ENCODE measurements at regions not wholly inside any gene's neighbourhood (a gene's known extent, or its start where the extent isn't known, plus 50 kb on each side); places are given as distances from the start of the nearest gene placed in this dataset.
A peak's percentile ranks its signal among the peaks of the same experiment; 100 is the strongest.

DNA sequence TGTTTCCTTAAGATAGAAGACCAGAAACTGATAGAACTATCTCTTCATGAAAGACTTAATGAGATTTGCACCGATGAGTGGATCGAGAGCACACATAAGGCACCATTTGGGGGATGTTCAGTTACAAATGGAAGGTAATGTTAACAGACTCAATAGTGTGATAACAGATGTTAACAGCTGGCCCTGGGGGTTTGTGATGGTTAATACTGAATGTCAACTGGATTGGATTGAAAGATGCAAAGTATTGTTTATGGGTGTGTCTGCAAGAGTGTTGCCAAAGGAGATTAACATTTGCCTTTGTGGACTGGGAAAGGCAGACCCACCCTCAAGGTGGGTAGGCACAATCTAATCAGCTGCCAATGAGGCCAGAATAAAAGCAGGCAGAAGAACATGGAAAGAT lies 130.5 kb upstream of the DGKB start:
- Histone ChIP-seq H3K4me1 (ENCODE audit: control insufficient read depth in 5 of 5, insufficient read depth in 5 of 5, low read length in 5 of 5) (no peaks in the 10 kb centered on the region), H3K36me3 (ENCODE audit: control insufficient read depth in 5 of 5, insufficient read depth in 5 of 5, low read length in 5 of 5) (no peaks in the 10 kb centered on the region), H3K4me3 (ENCODE audit: low read depth in 1 of 5, low read length in 5 of 5) (no peak overlapping the region), H3K27ac (ENCODE audit: low read depth, low read length) (no peak overlapping the region), H3K27me3 (ENCODE audit: control insufficient read depth in 5 of 5, insufficient read depth in 4 of 5, low read length in 5 of 5) (no peaks in the 10 kb centered on the region), H3K9me3 (ENCODE audit: control insufficient read depth in 5 of 5, low read length in 5 of 5) (no peaks in the 10 kb centered on the region), H3K9ac (ENCODE audit: low read length in 5 of 5) (no peak overlapping the region)

- no peak overlapping the region for H3K27ac ChIP-seq (ENCODE audit: low read depth, low read length)
Observed at GRCh38 chr7:15018981-15019380, 116.4 kb upstream of the DGKB start.

DNA sequence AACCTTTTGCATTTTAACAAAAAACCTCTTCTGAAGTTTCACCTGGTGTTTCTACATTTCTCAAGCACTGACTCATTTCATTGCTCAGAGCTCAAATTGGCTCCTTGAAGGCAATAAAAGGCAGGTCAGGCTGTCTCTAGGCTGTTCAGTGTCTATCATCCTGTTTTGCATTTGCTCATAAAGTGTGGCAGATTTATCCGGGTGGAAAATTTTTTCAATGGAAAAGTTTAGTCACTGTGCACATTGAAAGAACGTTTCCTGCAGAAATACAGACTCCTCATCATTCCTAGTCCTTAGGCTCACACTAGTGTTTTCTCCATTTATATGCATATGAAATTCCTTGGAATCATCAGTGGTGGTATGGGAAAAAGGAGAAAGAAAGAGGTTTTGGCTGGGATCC lies 114.2 kb upstream of the DGKB start:
- no peak overlapping the region for H3K9ac ChIP-seq (ENCODE audit: low read length in 5 of 5)

More at GRCh38 chr7:15018981-15019380, 116.4 kb upstream of the DGKB start:
- H3K4me1 ChIP-seq (ENCODE audit: control insufficient read depth in 5 of 5, insufficient read depth in 5 of 5, low read length in 5 of 5) = peaks cover 0 to 6% (median 3%) of the 10 kb centered on the region in 5 donors
- H3K4me3 ChIP-seq (ENCODE audit: low read depth in 1 of 5, low read length in 5 of 5) = no peak overlapping the region
- H3K27me3 ChIP-seq (ENCODE audit: control insufficient read depth in 5 of 5, insufficient read depth in 4 of 5, low read length in 5 of 5) = no peaks in the 10 kb centered on the region
- no peaks in the 10 kb centered on the region for H3K36me3 ChIP-seq (ENCODE audit: control insufficient read depth in 5 of 5, insufficient read depth in 5 of 5, low read length in 5 of 5)
- no peak overlapping the region for H3K9ac ChIP-seq (ENCODE audit: low read length in 5 of 5)
- H3K9me3 ChIP-seq (ENCODE audit: control insufficient read depth in 5 of 5, low read length in 5 of 5) = no peaks in the 10 kb centered on the region

DNA sequence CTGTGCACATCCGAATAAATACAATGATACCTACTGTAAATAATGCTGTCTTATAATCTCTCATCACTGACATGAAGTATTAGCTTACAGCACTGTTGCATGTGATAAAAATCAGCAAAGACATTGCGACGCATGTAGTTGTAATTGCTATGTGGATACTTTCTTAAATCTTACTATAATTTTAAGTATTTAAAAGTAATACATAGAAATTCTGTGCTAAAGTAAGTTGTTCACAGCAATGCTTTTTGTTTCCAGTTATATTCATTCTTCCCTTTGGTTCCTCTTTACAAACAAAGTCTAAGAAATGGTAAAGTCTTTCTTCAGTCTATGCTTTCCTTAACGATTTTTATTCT lies 113.7 kb upstream of the DGKB start:
- no peak overlapping the region for H3K4me3 ChIP-seq (ENCODE audit: low read depth in 1 of 5, low read length in 5 of 5)
- no peaks in the 10 kb centered on the region for H3K36me3 ChIP-seq (ENCODE audit: control insufficient read depth in 5 of 5, insufficient read depth in 5 of 5, low read length in 5 of 5)
- no peaks in the 10 kb centered on the region for H3K27me3 ChIP-seq (ENCODE audit: control insufficient read depth in 5 of 5, insufficient read depth in 4 of 5, low read length in 5 of 5)
- peaks cover 0 to 6% (median 3%) of the 10 kb centered on the region in 5 donors for H3K4me1 ChIP-seq (ENCODE audit: control insufficient read depth in 5 of 5, insufficient read depth in 5 of 5, low read length in 5 of 5)
- H3K9ac ChIP-seq (ENCODE audit: low read length in 5 of 5) = no peak overlapping the region
- no peaks in the 10 kb centered on the region for H3K9me3 ChIP-seq (ENCODE audit: control insufficient read depth in 5 of 5, low read length in 5 of 5)
- H3K27ac ChIP-seq (ENCODE audit: low read depth, low read length) = no peak overlapping the region

More for the DNA sequence above, 114.2 kb upstream of the DGKB start:
- no peaks in the 10 kb centered on the region for H3K27me3 ChIP-seq (ENCODE audit: control insufficient read depth in 5 of 5, insufficient read depth in 4 of 5, low read length in 5 of 5)
- no peak overlapping the region for H3K27ac ChIP-seq (ENCODE audit: low read depth, low read length)
- H3K9me3 ChIP-seq (ENCODE audit: control insufficient read depth in 5 of 5, low read length in 5 of 5) = no peaks in the 10 kb centered on the region
- peaks cover 0 to 6% (median 3%) of the 10 kb centered on the region in 5 donors for H3K4me1 ChIP-seq (ENCODE audit: control insufficient read depth in 5 of 5, insufficient read depth in 5 of 5, low read length in 5 of 5)
- no peak overlapping the region for H3K4me3 ChIP-seq (ENCODE audit: low read depth in 1 of 5, low read length in 5 of 5)
- H3K36me3 ChIP-seq (ENCODE audit: control insufficient read depth in 5 of 5, insufficient read depth in 5 of 5, low read length in 5 of 5) = no peaks in the 10 kb centered on the region

- peak overlapping the region in 4 of 5 donors; percentile 9 to 40 (median 17) for H3K4me3 ChIP-seq (ENCODE audit: low read depth in 1 of 5, low read length in 5 of 5)
- H3K27ac ChIP-seq (ENCODE audit: low read depth, low read length) = no peak overlapping the region
- H3K27me3 ChIP-seq (ENCODE audit: control insufficient read depth in 5 of 5, insufficient read depth in 4 of 5, low read length in 5 of 5) = no peaks in the 10 kb centered on the region
- no peak overlapping the region for H3K9ac ChIP-seq (ENCODE audit: low read length in 5 of 5)
- H3K4me1 ChIP-seq (ENCODE audit: control insufficient read depth in 5 of 5, insufficient read depth in 5 of 5, low read length in 5 of 5) = peaks cover 0 to 6% (median 3%) of the 10 kb centered on the region in 5 donors
- H3K36me3 ChIP-seq (ENCODE audit: control insufficient read depth in 5 of 5, insufficient read depth in 5 of 5, low read length in 5 of 5) = no peaks in the 10 kb centered on the region
- H3K9me3 ChIP-seq (ENCODE audit: control insufficient read depth in 5 of 5, low read length in 5 of 5) = no peaks in the 10 kb centered on the region
Observed at GRCh38 chr7:15015545-15016314, 113.2 kb upstream of the DGKB start.

DNA sequence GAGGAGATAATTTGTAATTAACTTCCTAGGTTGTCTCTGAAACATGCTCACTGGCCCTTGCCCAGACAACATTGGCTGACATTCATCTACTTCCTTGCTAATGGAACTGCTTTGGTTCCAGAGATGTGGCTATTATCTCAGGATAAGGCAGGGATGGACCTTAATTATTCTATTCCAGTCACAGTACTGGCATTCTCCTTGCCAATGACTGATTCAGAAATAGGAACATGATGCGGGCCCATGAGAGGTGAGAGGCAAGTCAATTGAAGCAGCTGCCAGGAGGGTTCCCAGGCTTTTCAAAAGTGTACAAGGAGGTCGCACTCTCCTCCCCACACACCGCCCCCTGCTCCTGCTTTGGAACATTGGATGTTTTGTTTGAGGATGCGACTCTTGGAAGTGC lies 109.6 kb upstream of the DGKB start:
- Histone ChIP-seq H3K4me1 (ENCODE audit: control insufficient read depth in 5 of 5, insufficient read depth in 5 of 5, low read length in 5 of 5) (peaks cover 0 to 6% (median 3%) of the 10 kb centered on the region in 5 donors), H3K9me3 (ENCODE audit: control insufficient read depth in 5 of 5, low read length in 5 of 5) (no peaks in the 10 kb centered on the region), H3K27me3 (ENCODE audit: control insufficient read depth in 5 of 5, insufficient read depth in 4 of 5, low read length in 5 of 5) (no peaks in the 10 kb centered on the region), H3K4me3 (ENCODE audit: low read depth in 1 of 5, low read length in 5 of 5) (no peak overlapping the region), H3K36me3 (ENCODE audit: control insufficient read depth in 5 of 5, insufficient read depth in 5 of 5, low read length in 5 of 5) (no peaks in the 10 kb centered on the region), H3K27ac (ENCODE audit: low read depth, low read length) (no peak overlapping the region), H3K9ac (ENCODE audit: low read length in 5 of 5) (no peak overlapping the region)

DNA sequence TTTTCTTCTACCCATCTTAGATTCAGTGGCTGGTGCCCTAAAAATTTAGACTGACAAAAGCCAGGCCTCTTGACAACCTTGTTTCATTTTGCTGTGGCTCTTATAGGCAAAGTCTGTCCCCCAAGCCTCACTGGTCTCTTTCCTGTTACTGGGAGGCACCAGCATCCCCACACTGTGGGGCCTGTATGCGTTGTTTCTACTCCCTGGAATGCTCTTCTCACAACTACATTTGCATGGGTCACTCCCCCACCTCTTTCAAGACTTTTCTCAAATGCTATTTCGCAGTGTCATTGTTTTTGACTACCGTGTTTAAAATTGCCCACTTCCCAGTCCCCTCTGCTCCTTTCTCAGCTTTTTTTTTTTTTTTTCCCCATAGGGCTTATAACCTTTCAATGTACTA lies 108.7 kb upstream of the DGKB start:
- H3K4me3 ChIP-seq (ENCODE audit: low read depth in 1 of 5, low read length in 5 of 5) = no peak overlapping the region
- H3K27me3 ChIP-seq (ENCODE audit: control insufficient read depth in 5 of 5, insufficient read depth in 4 of 5, low read length in 5 of 5) = no peaks in the 10 kb centered on the region
- no peaks in the 10 kb centered on the region for H3K36me3 ChIP-seq (ENCODE audit: control insufficient read depth in 5 of 5, insufficient read depth in 5 of 5, low read length in 5 of 5)
- H3K4me1 ChIP-seq (ENCODE audit: control insufficient read depth in 5 of 5, insufficient read depth in 5 of 5, low read length in 5 of 5) = peaks cover 0 to 6% (median 3%) of the 10 kb centered on the region in 5 donors
- no peak overlapping the region for H3K9ac ChIP-seq (ENCODE audit: low read length in 5 of 5)
- peaks cover 0 to 3% (median 0%) of the 10 kb centered on the region in 5 donors for H3K9me3 ChIP-seq (ENCODE audit: control insufficient read depth in 5 of 5, low read length in 5 of 5)
- no peak overlapping the region for H3K27ac ChIP-seq (ENCODE audit: low read depth, low read length)

DNA sequence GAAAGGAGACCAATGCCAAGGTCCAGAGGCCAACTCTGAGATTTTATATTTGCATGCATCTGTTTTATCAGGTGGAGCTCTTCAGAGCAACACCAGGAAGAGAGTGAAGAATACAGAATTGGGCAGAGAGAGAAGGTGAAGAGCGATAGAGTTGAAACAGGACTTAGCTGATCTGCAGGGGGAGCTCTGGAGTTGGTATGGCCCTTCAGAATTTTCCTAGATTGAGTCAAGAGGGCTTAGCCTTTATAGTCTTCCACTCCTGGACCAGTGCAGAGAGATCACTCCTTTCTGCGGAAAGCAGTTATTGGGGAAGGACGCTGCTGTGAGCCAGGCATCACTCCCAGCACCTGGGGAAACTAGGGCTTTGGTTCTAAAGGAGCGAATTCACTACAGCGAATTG lies 105.0 kb upstream of the DGKB start:
- no peaks in the 10 kb centered on the region for H3K36me3 ChIP-seq (ENCODE audit: control insufficient read depth in 5 of 5, insufficient read depth in 5 of 5, low read length in 5 of 5)
- no peak overlapping the region for H3K4me3 ChIP-seq (ENCODE audit: low read depth in 1 of 5, low read length in 5 of 5)
- H3K27ac ChIP-seq (ENCODE audit: low read depth, low read length) = no peak overlapping the region
- no peak overlapping the region for H3K9ac ChIP-seq (ENCODE audit: low read length in 5 of 5)
- H3K9me3 ChIP-seq (ENCODE audit: control insufficient read depth in 5 of 5, low read length in 5 of 5) = peaks cover 0 to 3% (median 0%) of the 10 kb centered on the region in 5 donors
- H3K4me1 ChIP-seq (ENCODE audit: control insufficient read depth in 5 of 5, insufficient read depth in 5 of 5, low read length in 5 of 5) = no peaks in the 10 kb centered on the region
- no peaks in the 10 kb centered on the region for H3K27me3 ChIP-seq (ENCODE audit: control insufficient read depth in 5 of 5, insufficient read depth in 4 of 5, low read length in 5 of 5)

GRCh38 chr7:15005672-15006071 lies 103.1 kb upstream of the DGKB start:
- Histone ChIP-seq H3K27ac (ENCODE audit: low read depth, low read length) (no peak overlapping the region), H3K36me3 (ENCODE audit: control insufficient read depth in 5 of 5, insufficient read depth in 5 of 5, low read length in 5 of 5) (no peaks in the 10 kb centered on the region)

GRCh38 chr7:15000157-15000556 lies 97.6 kb upstream of the DGKB start:
- no peak overlapping the region for H3K9ac ChIP-seq (ENCODE audit: low read length in 5 of 5)
- H3K27ac ChIP-seq (ENCODE audit: low read depth, low read length) = no peak overlapping the region
- H3K4me3 ChIP-seq (ENCODE audit: low read depth in 1 of 5, low read length in 5 of 5) = no peak overlapping the region
- no peaks in the 10 kb centered on the region for H3K36me3 ChIP-seq (ENCODE audit: control insufficient read depth in 5 of 5, insufficient read depth in 5 of 5, low read length in 5 of 5)
- no peaks in the 10 kb centered on the region for H3K9me3 ChIP-seq (ENCODE audit: control insufficient read depth in 5 of 5, low read length in 5 of 5)
- H3K4me1 ChIP-seq (ENCODE audit: control insufficient read depth in 5 of 5, insufficient read depth in 5 of 5, low read length in 5 of 5) = no peaks in the 10 kb centered on the region
- H3K27me3 ChIP-seq (ENCODE audit: control insufficient read depth in 5 of 5, insufficient read depth in 4 of 5, low read length in 5 of 5) = no peaks in the 10 kb centered on the region

More at GRCh38 chr7:15005672-15006071, 103.1 kb upstream of the DGKB start:
- Histone ChIP-seq H3K4me1 (ENCODE audit: control insufficient read depth in 5 of 5, insufficient read depth in 5 of 5, low read length in 5 of 5) (no peaks in the 10 kb centered on the region), H3K9me3 (ENCODE audit: control insufficient read depth in 5 of 5, low read length in 5 of 5) (peaks cover 0 to 3% (median 0%) of the 10 kb centered on the region in 5 donors), H3K4me3 (ENCODE audit: low read depth in 1 of 5, low read length in 5 of 5) (no peak overlapping the region), H3K27me3 (ENCODE audit: control insufficient read depth in 5 of 5, insufficient read depth in 4 of 5, low read length in 5 of 5) (no peaks in the 10 kb centered on the region), H3K9ac (ENCODE audit: low read length in 5 of 5) (no peak overlapping the region)

Data from subcutaneous abdominal adipose tissue (tissue), 5 donors.